H1 (cell line): ENCODE measurements at regions not wholly inside any gene's neighbourhood (a gene's known extent, or its start where the extent isn't known, plus 50 kb on each side); places are given as distances from the start of the nearest gene placed in this dataset.

ENCODE experiments used
- CTCF ChIA-PET: fragments of 300-600 bp; sonication (Branson Sonifier 250); formaldehyde crosslinking; loops from one replicate; lab custom pipeline; 2021; ENCODE audit not compliant: partially characterized antibody; lab: Charles Lee
- POLR2A ChIA-PET: fragments of 300-600 bp; sonication (Branson Sonifier 250); formaldehyde crosslinking; loops from one replicate; lab custom pipeline; 2021; ENCODE audit warnings: inconsistent platforms; ENCODE audit not compliant: partially characterized antibody; lab: Charles Lee
- DNase-seq, 2 experiments: peaks; one replicate each; pipeline versions ENCODE4 v3.0.0 to v3.0.0-alpha.2; 2010 to 2022; ENCODE audit warnings: low spot score in 2 of 2, low read depth in 1 of 2, mixed read lengths in 1 of 2
- FAIRE-seq: peaks from 2 replicates; lab custom pipeline; 2011; peaks lifted over from hg19 to GRCh38; lab: Jason Lieb, UNC
- H2AFZ ChIP-seq: 2 replicates; pipeline ENCODE4 v1.8.1; 2012; ENCODE audit warnings: low read length, inconsistent platforms
- H2AK5ac ChIP-seq: 2 replicates; pipeline ENCODE4 v1.6.1; 2013; ENCODE audit warnings: low read depth, low read length
- H2BK120ac ChIP-seq: replicated peaks from 2 replicates; pipeline ENCODE3; 2013; ENCODE audit warnings: low read depth, low read length, inconsistent platforms
- H2BK12ac ChIP-seq: 2 replicates; pipeline ENCODE4 v1.6.1; 2013; ENCODE audit warnings: low read depth, low read length
- H2BK15ac ChIP-seq: 2 replicates; pipeline ENCODE4 v1.6.1; 2013; ENCODE audit warnings: low read length
- H2BK20ac ChIP-seq: 2 replicates; pipeline ENCODE4 v1.6.1; 2013; ENCODE audit warnings: low read length
- H2BK5ac ChIP-seq: 2 replicates; pipeline ENCODE4 v1.6.1; 2013; ENCODE audit warnings: low read depth, low read length
- H3K14ac ChIP-seq: 2 replicates; pipeline ENCODE4 v1.6.1; 2013; ENCODE audit warnings: inconsistent platforms; ENCODE audit not compliant: insufficient read length
- H3K18ac ChIP-seq: 2 replicates; pipeline ENCODE4 v1.6.1; 2013; ENCODE audit warnings: low read length; ENCODE audit errors: extremely low read depth
- H3K23ac ChIP-seq: 2 replicates; pipeline ENCODE4 v1.6.1; 2013; ENCODE audit warnings: inconsistent platforms; ENCODE audit not compliant: insufficient read length
- H3K23me2 ChIP-seq: 2 replicates; pipeline ENCODE4 v1.6.1; 2013; ENCODE audit warnings: low read depth, low read length
- H3K27ac ChIP-seq: 2 replicates; pipeline ENCODE4 v1.6.1; 2011; ENCODE audit warnings: low read depth, low read length, inconsistent platforms
- H3K27me3 ChIP-seq, 4 experiments: replicated peaks in 1 of 4; 1 replicate in 1 of 4; 2 replicates in 3 of 4; pipeline versions ENCODE4 v1.6.1 to v1.8.1; 2011 to 2013; ENCODE audit warnings: low read length in 3 of 4, mild to moderate bottlenecking in 3 of 4, inconsistent platforms in 2 of 4, mixed read lengths in 2 of 4, moderate library complexity in 1 of 4; ENCODE audit not compliant: control insufficient read depth in 3 of 4, insufficient read depth in 3 of 4; ENCODE audit errors: extremely low read depth in 1 of 4
- H3K36me3 ChIP-seq, 4 experiments: 2 replicates each; pipeline versions ENCODE4 v1.6.1 to v1.8.1; 2011 to 2013; ENCODE audit warnings: mild to moderate bottlenecking in 4 of 4, low read length in 3 of 4, moderate library complexity in 2 of 4, control low read depth in 1 of 4, inconsistent platforms in 1 of 4; ENCODE audit not compliant: insufficient read depth in 4 of 4, control insufficient read depth in 2 of 4
- H3K4ac ChIP-seq: replicated peaks from 2 replicates; pipeline ENCODE3; 2013; ENCODE audit warnings: low read length, low read depth, mixed read lengths, inconsistent platforms; ENCODE audit not compliant: insufficient read length
- H3K4me1 ChIP-seq, 4 experiments: replicated peaks in 1 of 4; 1 replicate in 1 of 4; 2 replicates in 3 of 4; pipeline versions ENCODE4 v1.6.1 to v1.8.1; 2011 to 2013; ENCODE audit warnings: low read length in 3 of 4, inconsistent platforms in 2 of 4, mixed read lengths in 1 of 4; ENCODE audit not compliant: insufficient read depth in 4 of 4, control insufficient read depth in 3 of 4
- H3K4me2 ChIP-seq, 2 experiments: 2 replicates each; pipeline versions ENCODE4 v1.6.1 to v1.8.1; 2011 to 2013; ENCODE audit warnings: low read depth in 2 of 2, low read length in 2 of 2, control low read depth in 1 of 2, inconsistent platforms in 1 of 2, mild to moderate bottlenecking in 1 of 2; ENCODE audit not compliant: insufficient read depth in 1 of 2
- H3K4me3 ChIP-seq, 4 experiments: fragments of 200-600, 300-600 bp in 1 of 4; sonication (generic), shearing (Covaris generic), sonication (Bioruptor Twin) in 1 of 4; 2 replicates each; pipeline versions ENCODE4 v1.5.1 to v1.8.1; 2011 to 2016; ENCODE audit warnings: low read length in 4 of 4, low read depth in 3 of 4, control low read depth in 2 of 4, inconsistent platforms in 2 of 4, mild to moderate bottlenecking in 2 of 4, mixed read lengths in 1 of 4, moderate library complexity in 1 of 4; ENCODE audit not compliant: insufficient read depth in 2 of 4; ENCODE audit errors: extremely low read depth in 1 of 4
- H3K56ac ChIP-seq: replicated peaks from 2 replicates; pipeline ENCODE3; 2013; ENCODE audit warnings: low read depth, mild to moderate bottlenecking, mixed read lengths, low read length, inconsistent platforms; ENCODE audit not compliant: insufficient read length
- H3K79me1 ChIP-seq: 2 replicates; pipeline ENCODE4 v1.6.1; 2013; ENCODE audit warnings: low read depth, low read length, control low read depth
- H3K79me2 ChIP-seq, 2 experiments: 2 replicates each; pipeline versions ENCODE4 v1.6.1 to v1.8.1; 2012 to 2013; ENCODE audit warnings: low read length in 2 of 2, mild to moderate bottlenecking in 2 of 2, inconsistent platforms in 1 of 2; ENCODE audit not compliant: insufficient read depth in 2 of 2, control insufficient read depth in 1 of 2
- H3K9ac ChIP-seq, 4 experiments: replicated peaks in 1 of 4; 1 replicate in 1 of 4; 2 replicates in 3 of 4; pipeline versions ENCODE4 v1.6.1 to v1.8.1; 2011 to 2013; ENCODE audit warnings: low read depth in 3 of 4, low read length in 3 of 4, control low read depth in 2 of 4, mild to moderate bottlenecking in 2 of 4, moderate library complexity in 2 of 4, inconsistent platforms in 1 of 4; ENCODE audit errors: extremely low read depth in 1 of 4
- H3K9me3 ChIP-seq, 2 experiments: 2 replicates each; pipeline versions ENCODE4 v1.6.1 to v1.8.1; 2012 to 2013; ENCODE audit warnings: mild to moderate bottlenecking in 2 of 2, moderate library complexity in 2 of 2, control low read depth in 1 of 2, inconsistent platforms in 1 of 2, low read depth in 1 of 2, low read length in 1 of 2, mixed read lengths in 1 of 2; ENCODE audit not compliant: insufficient read depth in 2 of 2
- H4K20me1 ChIP-seq, 2 experiments: replicated peaks in 1 of 2; 2 replicates each; pipeline versions ENCODE3 to v1.8.1; 2011 to 2013; ENCODE audit warnings: inconsistent platforms in 2 of 2, low read length in 2 of 2, mild to moderate bottlenecking in 1 of 2; ENCODE audit not compliant: insufficient read depth in 2 of 2, control insufficient read depth in 1 of 2
- H4K5ac ChIP-seq: 2 replicates; pipeline ENCODE4 v1.6.1; 2013; ENCODE audit warnings: low read length, low read depth, mixed read lengths, inconsistent platforms; ENCODE audit not compliant: insufficient read length
- H4K8ac ChIP-seq: 2 replicates; pipeline ENCODE4 v1.8.0; 2013; ENCODE audit warnings: mild to moderate bottlenecking, moderate library complexity, low read length, inconsistent platforms; ENCODE audit not compliant: insufficient read depth; ENCODE audit errors: extremely low read depth
- H4K91ac ChIP-seq: replicated peaks from 2 replicates; pipeline ENCODE3; 2013; ENCODE audit warnings: low read length, mixed read lengths, inconsistent platforms; ENCODE audit not compliant: insufficient read length
- ASH2L ChIP-seq: fragments of 200-600, 300-600 bp; sonication (generic); IDR thresholded peaks from one replicate; pipeline ENCODE4 v1.7.1; 2017; ENCODE audit warnings: low read length
- EP300 ChIP-seq, 2 experiments: IDR thresholded peaks; 1 replicate in 1 of 2; 2 replicates in 1 of 2; pipeline ENCODE4 v1.6.1; 2011 to 2012; ENCODE audit warnings: low read depth in 2 of 2, low read length in 2 of 2, mild to moderate bottlenecking in 2 of 2, borderline replicate concordance in 1 of 2, inconsistent platforms in 1 of 2, moderate library complexity in 1 of 2
- RXRA ChIP-seq: IDR thresholded peaks from 2 replicates; pipeline ENCODE4 v1.6.1; 2011; ENCODE audit warnings: low read depth, mild to moderate bottlenecking, low read length, moderate library complexity; ENCODE audit not compliant: insufficient read depth
- TCF12 ChIP-seq: IDR thresholded peaks from 2 replicates; pipeline ENCODE4 v1.6.1; 2011; ENCODE audit warnings: low read depth, mild to moderate bottlenecking, low read length
- WGBS, 2 experiments: shearing (Covaris generic) in 1 of 2; methylation state at CpG; one replicate each; pipeline versions ENCODE4 v1.1.6 to v1.1.7; 2013 to 2015; ENCODE audit warnings: low lambda C conversion rate in 2 of 2, mixed read lengths in 2 of 2, inconsistent platforms in 1 of 2, low coverage in 1 of 2, missing lambda C conversion rate in 1 of 2; ENCODE audit not compliant: insufficient replicate concordance in 2 of 2, insufficient coverage in 1 of 2, insufficient read length in 1 of 2; ENCODE audit errors: extremely low coverage in 1 of 2, missing lambda C conversion rate in 1 of 2; 5-methylcytosine and 5-hydroxymethylcytosine counted together

DNA sequence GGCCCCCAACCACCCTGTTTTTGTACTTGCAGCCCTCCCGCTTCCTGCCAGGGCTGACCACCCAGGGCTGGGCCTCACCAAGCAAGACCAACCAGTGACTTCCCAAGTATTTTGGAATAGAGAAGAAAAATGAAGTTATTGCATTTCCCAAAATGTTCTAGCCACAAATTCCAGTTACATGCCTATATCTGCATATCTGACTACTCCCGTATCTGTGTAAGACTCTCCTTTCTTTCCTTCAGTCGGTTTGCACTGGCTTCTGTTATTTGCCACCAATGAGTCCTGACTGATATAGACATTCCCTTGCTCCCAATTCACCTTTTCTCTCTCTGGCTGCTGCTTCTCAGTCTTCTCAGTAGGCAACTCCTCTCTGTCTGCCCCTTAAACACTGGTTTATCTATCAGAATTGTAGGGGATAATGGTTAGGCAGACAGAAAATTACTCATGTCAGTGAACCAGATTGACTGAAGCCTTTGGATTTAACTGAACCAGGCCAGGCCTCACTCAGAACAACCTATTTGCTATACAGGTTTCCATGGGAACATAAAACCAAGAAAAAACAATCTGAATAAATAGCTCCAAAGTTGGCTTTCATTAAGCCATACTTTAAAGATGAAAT is 85.3 kb downstream of the SPTSSA start:
- H3K23me2 ChIP-seq: no peaks in the 10 kb centered on the region
- DNase-seq (no peak), FAIRE-seq (no peak)
- no peaks in the 10 kb centered on the region for H3K36me3 ChIP-seq
- no peaks in the 10 kb centered on the region for H3K27me3 ChIP-seq
- no peaks in the 10 kb centered on the region for H3K79me1 ChIP-seq
- no peak overlapping the region for H4K8ac ChIP-seq
- no peak overlapping the region for H3K4me3 ChIP-seq
- POLR2A ChIA-PET: no interaction called here
- no peak overlapping the region for H2BK20ac ChIP-seq
- no peak overlapping the region for H2AFZ ChIP-seq
- no peak overlapping the region for H4K5ac ChIP-seq
- no peak overlapping the region for H2BK120ac ChIP-seq
- H2BK15ac ChIP-seq: no peak overlapping the region
- no peak overlapping the region for H3K14ac ChIP-seq
- no peak overlapping the region for H3K27ac ChIP-seq
- H2BK12ac ChIP-seq: no peak overlapping the region
- H3K79me2 ChIP-seq: no peaks in the 10 kb centered on the region
- H4K20me1 ChIP-seq: no peaks in the 10 kb centered on the region
- no peak overlapping the region for H3K9ac ChIP-seq
- H3K56ac ChIP-seq: no peak overlapping the region
- TF ChIP-seq TCF12: no peak
- TF ChIP-seq ASH2L: no peak
- TF ChIP-seq RXRA: no peak
- TF ChIP-seq EP300 (IDR thresholded peaks at IDR 0.05; ENCODE audit: borderline replicate concordance in 1 of 2, low read depth in 2 of 2, low read length in 2 of 2): no peak
- H4K91ac ChIP-seq: no peak overlapping the region
- no peak overlapping the region for H2BK5ac ChIP-seq
- no peaks in the 10 kb centered on the region for H3K4me1 ChIP-seq
- no peak overlapping the region for H3K4ac ChIP-seq
- H3K23ac ChIP-seq: no peak overlapping the region
- 89% methylated on average over 3 of the region's 3 CpGs; no CpG with 5 or more reads in 1 of the 2 experiments for WGBS, 2 experiments
- no peak overlapping the region for H3K18ac ChIP-seq
- H3K4me2 ChIP-seq: no peak overlapping the region
- H3K9me3 ChIP-seq: no peaks in the 10 kb centered on the region
- CTCF ChIA-PET: interaction anchor here (1.6 kb wide), 1 partner anchor 13 kb away, joined by 4 read pairs; no protein-coding TSS in a partner anchor
- no peak overlapping the region for H2AK5ac ChIP-seq
